ENCODE measurements at regions not wholly inside any gene's neighbourhood (a gene's known extent, or its start where the extent isn't known, plus 50 kb on each side); places are given as distances from the start of the nearest gene placed in this dataset.
A peak's percentile ranks its signal among the peaks of the same experiment; 100 is the strongest.

DNA sequence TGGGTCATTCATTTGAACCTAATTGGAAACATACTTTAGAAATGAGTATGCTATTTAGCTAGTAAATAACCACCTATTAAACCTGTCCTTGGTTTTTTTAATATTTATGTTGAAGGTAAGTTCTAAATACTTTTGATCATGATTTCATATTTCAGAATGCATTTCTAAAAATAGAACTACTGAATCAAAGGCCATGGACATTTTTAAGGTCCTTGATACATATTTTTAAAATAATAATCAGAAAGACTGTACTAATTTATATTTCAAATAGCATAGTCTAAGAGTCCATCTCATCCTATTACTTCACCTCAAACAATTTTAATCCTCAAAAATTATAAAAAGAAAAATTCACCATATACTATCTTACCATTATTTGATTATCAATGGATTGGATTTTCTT lies 102.1 kb upstream of the AKR1E2 start:
- Histone ChIP-seq H3K9ac (ENCODE audit: low read depth, low read length) (no peak overlapping the region), H3K4me2 (ENCODE audit: insufficient read depth, low read length) (no peak overlapping the region), H3K79me2 (ENCODE audit: insufficient read depth, low read length) (no peaks in the 10 kb centered on the region), H3K36me3 (ENCODE audit: insufficient read depth, low read length) (no peaks in the 10 kb centered on the region), H3K27ac (ENCODE audit: low read length) (no peak overlapping the region), H3K4me1 (ENCODE audit: insufficient read depth, low read length) (no peaks in the 10 kb centered on the region), H2AFZ (ENCODE audit: low read depth, low read length) (no peak overlapping the region), H3K9me3 (ENCODE audit: insufficient read depth, low read length, severe bottlenecking) (no peaks in the 10 kb centered on the region), H4K20me1 (ENCODE audit: insufficient read depth, low read length) (no peaks in the 10 kb centered on the region), H3K4me3 (ENCODE audit: low read depth in 1 of 2, low read length in 2 of 2) (no peak overlapping the region), H3K27me3 (ENCODE audit: insufficient read depth, low read length, poor library complexity) (no peaks in the 10 kb centered on the region)
- TF ChIP-seq CTCF (IDR thresholded peaks at IDR 0.05; ENCODE audit: borderline replicate concordance, extremely low read depth, low read length, poor library complexity, severe bottlenecking) = no peak
- no peak for TF ChIP-seq EZH2 (IDR thresholded peaks at IDR 0.05; ENCODE audit: borderline replicate concordance, low read depth, low read length, severe bottlenecking)
- no peak for DNase-seq
- no peak for ATAC-seq (ENCODE audit: insufficient read depth, low read depth)

GRCh38 chr10:4721999-4722753 lies 103.8 kb upstream of the AKR1E2 start:
- Histone ChIP-seq H3K9me3 (ENCODE audit: insufficient read depth, low read length, severe bottlenecking) (no peaks in the 10 kb centered on the region), H3K4me3 (ENCODE audit: low read depth in 1 of 2, low read length in 2 of 2) (no peak overlapping the region), H3K27me3 (ENCODE audit: insufficient read depth, low read length, poor library complexity) (no peaks in the 10 kb centered on the region), H3K79me2 (ENCODE audit: insufficient read depth, low read length) (no peaks in the 10 kb centered on the region), H3K9ac (ENCODE audit: low read depth, low read length) (no peak overlapping the region), H4K20me1 (ENCODE audit: insufficient read depth, low read length) (no peaks in the 10 kb centered on the region), H3K27ac (ENCODE audit: low read length) (no peak overlapping the region), H3K4me1 (ENCODE audit: insufficient read depth, low read length) (no peaks in the 10 kb centered on the region), H3K36me3 (ENCODE audit: insufficient read depth, low read length) (no peaks in the 10 kb centered on the region), H2AFZ (ENCODE audit: low read depth, low read length) (peak overlapping the region; percentile 55; the same call in 1 of the 2 replicates), H3K4me2 (ENCODE audit: insufficient read depth, low read length) (no peak overlapping the region)
- TF ChIP-seq EZH2 (IDR thresholded peaks at IDR 0.05; ENCODE audit: borderline replicate concordance, low read depth, low read length, severe bottlenecking) (no peak), CTCF (IDR thresholded peaks at IDR 0.05; ENCODE audit: borderline replicate concordance, extremely low read depth, low read length, poor library complexity, severe bottlenecking) (no peak)
- ATAC-seq (ENCODE audit: insufficient read depth, low read depth) (no peak), DNase-seq (no peak)

- no peaks in the 10 kb centered on the region for H3K36me3 ChIP-seq (ENCODE audit: insufficient read depth, low read length)
- no peak overlapping the region for H3K27ac ChIP-seq (ENCODE audit: low read length)
- ATAC-seq (ENCODE audit: insufficient read depth, low read depth) (no peak), DNase-seq (no peak)
- H3K4me2 ChIP-seq (ENCODE audit: insufficient read depth, low read length) = no peak overlapping the region
- H3K79me2 ChIP-seq (ENCODE audit: insufficient read depth, low read length) = no peaks in the 10 kb centered on the region
- H3K27me3 ChIP-seq (ENCODE audit: insufficient read depth, low read length, poor library complexity) = no peaks in the 10 kb centered on the region
- no peak overlapping the region for H3K9ac ChIP-seq (ENCODE audit: low read depth, low read length)
- H2AFZ ChIP-seq (ENCODE audit: low read depth, low read length) = no peak overlapping the region
- no peaks in the 10 kb centered on the region for H3K9me3 ChIP-seq (ENCODE audit: insufficient read depth, low read length, severe bottlenecking)
- H3K4me3 ChIP-seq (ENCODE audit: low read depth in 1 of 2, low read length in 2 of 2) = no peak overlapping the region
- no peaks in the 10 kb centered on the region for H3K4me1 ChIP-seq (ENCODE audit: insufficient read depth, low read length)
- H4K20me1 ChIP-seq (ENCODE audit: insufficient read depth, low read length) = no peaks in the 10 kb centered on the region
- TF ChIP-seq EZH2 (IDR thresholded peaks at IDR 0.05; ENCODE audit: borderline replicate concordance, low read depth, low read length, severe bottlenecking) (no peak), CTCF (IDR thresholded peaks at IDR 0.05; ENCODE audit: borderline replicate concordance, extremely low read depth, low read length, poor library complexity, severe bottlenecking) (no peak)
These were observed 105.5 kb upstream of the AKR1E2 start for GRCh38 chr10:4720463-4720862.

Data from DND-41 (cell line).